NT2/D1 (cell line): ENCODE measurements at regions not wholly inside any gene's neighbourhood (a gene's known extent, or its start where the extent isn't known, plus 50 kb on each side); places are given as distances from the start of the nearest gene placed in this dataset.

Experiments used
- SUZ12 ChIP-seq: IDR thresholded peaks from 2 replicates; pipeline ENCODE4 v1.6.1; 2011; ENCODE audit not compliant: insufficient read length, insufficient read depth; ENCODE audit errors: extremely low read depth
- YY1 ChIP-seq: IDR thresholded peaks from 2 replicates; pipeline ENCODE4 v1.6.1; 2011; ENCODE audit not compliant: insufficient read length, insufficient read depth

- TF ChIP-seq YY1 = no peak
- TF ChIP-seq SUZ12 = no peak
Measured at GRCh38 chr11:22926341-22926740, 66.1 kb upstream of the CCDC179 start.
